Effector memory CD4-positive, alpha-beta T cell (primary cell): ENCODE measurements at regions not wholly inside any gene's neighbourhood (a gene's known extent, or its start where the extent isn't known, plus 50 kb on each side); places are given as distances from the start of the nearest gene placed in this dataset.

Experiments used
- DNase-seq, 3 donors: peaks; one replicate each; pipeline ENCODE4 v3.0.0-alpha.2; 2020
- H3K27ac ChIP-seq: 2 replicates; pipeline ENCODE4 v1.7.0; 2013; ENCODE audit warnings: mild to moderate bottlenecking, low read length, moderate library complexity; ENCODE audit not compliant: insufficient read depth, poor library complexity, severe bottlenecking
- H3K27me3 ChIP-seq: replicated peaks from 2 replicates; pipeline ENCODE4 v1.7.0; 2013; ENCODE audit warnings: mild to moderate bottlenecking, low read length; ENCODE audit not compliant: insufficient read depth, control insufficient read depth, poor library complexity, severe bottlenecking
- H3K36me3 ChIP-seq: 2 replicates; pipeline ENCODE4 v1.7.0; 2013; ENCODE audit warnings: mild to moderate bottlenecking, low read length, moderate library complexity; ENCODE audit not compliant: control insufficient read depth, insufficient read depth
- H3K4me1 ChIP-seq: 2 replicates; pipeline ENCODE4 v1.7.0; 2013; ENCODE audit warnings: low read length, mild to moderate bottlenecking; ENCODE audit not compliant: control insufficient read depth, insufficient read depth, poor library complexity, severe bottlenecking
- H3K4me3 ChIP-seq: 2 replicates; pipeline ENCODE4 v1.7.0; 2013; ENCODE audit warnings: low read length, low read depth, mild to moderate bottlenecking; ENCODE audit not compliant: insufficient read depth, poor library complexity, severe bottlenecking
- H3K9me3 ChIP-seq: 2 replicates; pipeline ENCODE4 v1.7.0; 2013; ENCODE audit warnings: mild to moderate bottlenecking, low read length, moderate library complexity; ENCODE audit not compliant: control insufficient read depth

DNA sequence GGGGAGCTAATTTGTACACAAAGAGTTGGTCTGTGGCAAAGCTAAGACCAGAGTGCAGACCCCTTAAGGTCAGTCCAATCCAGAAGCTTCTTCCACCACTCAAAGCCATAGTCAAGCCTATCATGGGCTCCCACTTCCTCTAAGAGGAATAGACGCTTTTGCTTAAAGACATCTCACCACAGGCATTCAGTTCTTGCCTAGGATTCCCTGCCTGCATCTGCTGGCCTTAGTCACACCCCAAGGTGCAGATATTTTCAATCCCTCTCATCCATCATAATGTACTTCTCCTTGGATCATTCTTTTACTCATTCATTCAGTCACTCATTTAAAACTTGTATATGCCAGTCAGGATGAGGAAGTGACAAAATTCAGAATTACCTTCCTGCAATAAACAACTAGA lies 179.6 kb upstream of the STT3B start:
- H3K9me3 ChIP-seq = no peaks in the 10 kb centered on the region
- H3K36me3 ChIP-seq = no peaks in the 10 kb centered on the region
- H3K27ac ChIP-seq = no peak overlapping the region
- no peak overlapping the region for H3K4me3 ChIP-seq
- H3K27me3 ChIP-seq = no peaks in the 10 kb centered on the region
- no peak for DNase-seq
- H3K4me1 ChIP-seq = no peaks in the 10 kb centered on the region

DNA sequence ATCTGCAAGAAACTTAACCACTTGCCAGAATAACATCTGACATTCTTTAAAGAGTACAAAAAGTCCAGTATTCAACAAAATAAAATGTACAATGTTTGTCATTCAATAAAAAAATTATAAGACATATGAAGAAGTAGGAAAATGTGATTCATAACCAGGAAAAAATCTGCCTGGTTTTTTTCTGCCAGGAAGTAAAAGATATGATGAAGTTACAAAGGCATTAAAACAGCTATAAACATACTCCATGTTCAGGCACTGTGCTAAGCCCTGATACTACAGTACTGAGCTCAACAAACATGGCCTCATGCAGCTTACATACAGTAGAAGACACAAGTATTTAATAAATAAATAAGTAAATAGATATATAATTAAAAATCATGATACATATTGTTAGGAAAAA lies 178.4 kb upstream of the STT3B start:
- Histone ChIP-seq H3K4me3 (no peak overlapping the region), H3K27me3 (no peaks in the 10 kb centered on the region), H3K9me3 (no peaks in the 10 kb centered on the region), H3K4me1 (no peaks in the 10 kb centered on the region), H3K27ac (no peak overlapping the region), H3K36me3 (no peaks in the 10 kb centered on the region)
- DNase-seq = no peak

DNA sequence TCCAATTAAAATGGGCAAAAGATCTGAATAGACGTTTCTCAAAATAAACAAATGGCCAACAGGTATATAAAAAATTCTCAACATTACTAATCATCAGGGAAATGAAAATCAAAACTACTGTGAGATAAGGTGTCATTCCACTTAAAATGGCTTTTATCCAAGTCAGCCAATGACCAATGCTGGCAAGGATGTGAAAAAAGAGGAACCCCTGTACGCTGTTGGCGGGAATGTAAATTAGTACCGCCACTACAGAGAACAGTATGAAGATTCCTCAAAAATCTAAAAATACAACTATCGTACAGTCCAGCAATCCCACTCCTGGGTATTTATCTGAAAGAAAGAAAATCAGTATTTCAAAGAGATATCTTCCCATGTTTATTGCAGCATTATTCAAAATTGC lies 176.9 kb upstream of the STT3B start:
- Histone ChIP-seq H3K4me3 (no peak overlapping the region), H3K36me3 (no peaks in the 10 kb centered on the region), H3K27ac (no peak overlapping the region), H3K27me3 (no peaks in the 10 kb centered on the region), H3K9me3 (no peaks in the 10 kb centered on the region), H3K4me1 (no peaks in the 10 kb centered on the region)
- DNase-seq = no peak

GRCh38 chr3:31356941-31357340 lies 175.8 kb upstream of the STT3B start:
- no peak for DNase-seq

DNA sequence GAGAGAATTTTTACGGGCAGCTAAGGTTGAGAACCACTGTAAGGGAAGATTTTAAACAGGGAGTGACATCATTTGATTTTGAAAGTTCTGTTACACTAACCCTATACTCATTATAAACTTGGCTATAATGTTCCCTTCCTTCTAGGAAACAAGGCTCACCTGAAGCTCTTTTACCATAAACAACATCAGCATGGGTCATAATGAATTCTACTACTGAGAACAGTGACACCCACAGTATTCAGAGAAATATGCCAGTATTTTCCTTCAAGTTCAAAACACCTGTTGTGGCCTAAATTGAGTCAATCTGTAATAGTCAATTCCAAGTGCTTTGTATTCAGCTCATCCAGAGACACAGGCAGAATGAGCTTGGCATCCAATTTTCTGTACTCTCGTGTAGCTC lies 175.3 kb upstream of the STT3B start:
- Histone ChIP-seq H3K27me3 (no peaks in the 10 kb centered on the region), H3K4me1 (no peaks in the 10 kb centered on the region), H3K4me3 (no peak overlapping the region), H3K9me3 (no peaks in the 10 kb centered on the region), H3K27ac (no peak overlapping the region), H3K36me3 (no peaks in the 10 kb centered on the region)
- no peak for DNase-seq

More at GRCh38 chr3:31356941-31357340, 175.8 kb upstream of the STT3B start:
- Histone ChIP-seq H3K4me1 (no peaks in the 10 kb centered on the region), H3K4me3 (no peak overlapping the region), H3K27me3 (no peaks in the 10 kb centered on the region), H3K9me3 (no peaks in the 10 kb centered on the region), H3K36me3 (no peaks in the 10 kb centered on the region), H3K27ac (no peak overlapping the region)

DNA sequence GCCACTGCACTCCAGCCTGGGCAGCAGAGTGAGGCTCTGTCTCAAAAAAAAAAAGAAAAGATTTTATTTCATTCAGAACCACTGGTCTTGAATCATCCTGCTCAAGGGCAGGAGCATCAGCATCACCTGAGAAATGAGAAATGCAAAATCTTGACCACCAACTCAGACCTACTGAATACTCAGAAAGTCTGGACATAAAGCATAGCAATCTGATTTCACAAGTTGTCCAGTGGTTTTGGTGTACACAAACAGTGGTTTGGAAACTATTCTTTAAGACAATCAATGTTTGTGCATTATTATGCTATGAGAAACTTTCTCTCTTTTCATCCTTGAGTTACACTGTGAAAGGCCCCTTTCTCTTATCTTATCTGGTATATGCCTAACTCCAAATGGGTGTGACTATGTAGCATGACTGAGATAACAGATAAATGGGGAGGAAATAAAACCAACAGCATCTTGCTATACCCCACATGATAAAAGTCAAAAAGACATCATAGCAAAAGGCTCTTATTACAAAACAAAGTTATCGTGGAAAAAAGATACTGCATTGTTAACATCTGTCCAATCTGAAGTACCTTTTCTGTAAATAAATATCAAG lies 174.2 kb upstream of the STT3B start:
- no peaks in the 10 kb centered on the region for H3K9me3 ChIP-seq
- H3K27me3 ChIP-seq = no peaks in the 10 kb centered on the region
- DNase-seq = no peak
- H3K4me3 ChIP-seq = no peak overlapping the region
- H3K27ac ChIP-seq = no peak overlapping the region
- no peaks in the 10 kb centered on the region for H3K4me1 ChIP-seq
- no peaks in the 10 kb centered on the region for H3K36me3 ChIP-seq

DNA sequence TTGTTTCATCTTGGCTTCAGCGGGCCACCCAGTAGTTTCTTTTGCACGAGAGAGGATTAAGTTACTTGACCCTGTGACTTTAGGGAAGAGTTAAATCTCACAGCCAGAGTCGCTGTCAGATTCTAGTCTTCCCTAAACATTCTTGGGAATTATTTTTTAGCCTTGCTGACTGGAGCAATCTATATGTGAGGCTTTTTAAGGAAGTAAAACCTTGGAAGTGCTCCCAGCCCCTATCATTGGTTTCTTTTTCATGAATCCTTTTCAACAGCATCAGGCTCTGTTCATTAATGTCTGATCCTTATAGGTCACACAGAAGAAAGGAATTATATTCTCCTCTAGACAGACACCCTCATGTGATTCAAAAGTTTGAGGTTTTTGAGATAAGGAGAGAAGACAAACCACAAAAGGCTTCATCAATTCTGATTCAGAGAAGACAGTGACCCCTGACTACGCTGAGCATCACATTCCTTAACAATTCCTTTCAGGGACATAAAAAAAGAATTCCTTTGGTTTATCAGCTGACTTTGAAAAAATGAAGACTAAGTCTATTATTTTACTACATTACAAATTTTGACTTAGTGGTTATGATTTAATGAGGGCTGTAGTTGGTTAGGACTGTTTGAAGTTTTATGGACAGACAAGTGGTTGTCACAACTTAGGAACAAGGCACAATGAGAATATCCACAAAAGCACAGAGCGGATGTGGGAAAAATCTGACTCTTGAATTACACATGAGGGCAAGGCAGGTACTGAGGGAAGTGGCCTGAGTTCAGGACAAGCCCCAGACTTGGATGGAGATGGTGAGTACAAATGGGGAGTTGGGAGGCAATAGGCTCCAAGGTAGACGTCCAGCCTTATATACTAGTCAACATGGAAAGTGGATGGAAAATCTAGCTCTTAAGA lies 171.1 kb upstream of the STT3B start:
- Histone ChIP-seq H3K27ac (no peak overlapping the region), H3K36me3 (no peaks in the 10 kb centered on the region), H3K9me3 (no peaks in the 10 kb centered on the region), H3K4me3 (no peak overlapping the region), H3K27me3 (no peaks in the 10 kb centered on the region), H3K4me1 (no peaks in the 10 kb centered on the region)
- DNase-seq = no peak

DNA sequence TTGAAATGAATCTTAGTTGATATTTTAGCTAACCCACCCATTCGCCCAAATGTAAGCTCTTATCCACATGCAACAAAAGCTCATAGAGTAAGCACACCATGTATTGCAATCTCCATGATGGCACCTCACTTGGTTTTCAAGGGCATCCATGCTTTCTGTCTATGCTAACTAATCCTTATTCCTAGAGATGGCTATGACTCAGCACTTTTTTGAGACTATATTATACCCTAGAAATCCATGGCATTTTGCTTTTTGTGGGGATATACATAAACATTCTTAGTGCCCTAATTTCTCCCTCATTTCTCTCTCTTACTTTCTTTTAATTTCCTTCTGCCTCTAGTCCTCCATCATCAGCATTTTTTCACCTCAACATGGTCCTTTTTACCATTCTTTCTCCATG lies 168.5 kb upstream of the STT3B start:
- no peaks in the 10 kb centered on the region for H3K9me3 ChIP-seq
- no peaks in the 10 kb centered on the region for H3K36me3 ChIP-seq
- H3K27ac ChIP-seq = no peak overlapping the region
- no peaks in the 10 kb centered on the region for H3K4me1 ChIP-seq
- H3K27me3 ChIP-seq = no peaks in the 10 kb centered on the region
- no peak for DNase-seq
- H3K4me3 ChIP-seq = no peak overlapping the region

DNA sequence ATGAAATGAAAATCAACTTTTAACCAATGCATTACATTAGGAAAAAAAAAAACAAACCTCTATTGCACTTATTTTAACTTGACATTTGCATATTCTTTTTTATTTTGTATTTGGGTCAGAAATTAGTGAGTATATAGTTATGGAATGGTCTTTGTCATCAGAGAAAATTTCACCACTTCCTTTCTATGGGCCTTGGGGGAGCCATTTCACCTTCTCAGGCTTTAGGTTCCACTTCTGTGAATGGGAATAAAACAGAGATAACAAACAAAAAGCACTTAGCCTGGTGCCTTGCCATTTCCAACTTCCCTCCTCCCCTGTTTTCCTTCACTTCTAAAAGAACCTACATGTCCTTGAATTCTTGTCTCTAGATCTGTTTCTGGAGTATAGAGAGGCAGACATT lies 168.0 kb upstream of the STT3B start:
- H3K4me1 ChIP-seq = no peaks in the 10 kb centered on the region
- H3K36me3 ChIP-seq = no peaks in the 10 kb centered on the region
- no peak overlapping the region for H3K27ac ChIP-seq
- no peaks in the 10 kb centered on the region for H3K9me3 ChIP-seq
- H3K4me3 ChIP-seq = no peak overlapping the region
- no peak for DNase-seq
- no peaks in the 10 kb centered on the region for H3K27me3 ChIP-seq

DNA sequence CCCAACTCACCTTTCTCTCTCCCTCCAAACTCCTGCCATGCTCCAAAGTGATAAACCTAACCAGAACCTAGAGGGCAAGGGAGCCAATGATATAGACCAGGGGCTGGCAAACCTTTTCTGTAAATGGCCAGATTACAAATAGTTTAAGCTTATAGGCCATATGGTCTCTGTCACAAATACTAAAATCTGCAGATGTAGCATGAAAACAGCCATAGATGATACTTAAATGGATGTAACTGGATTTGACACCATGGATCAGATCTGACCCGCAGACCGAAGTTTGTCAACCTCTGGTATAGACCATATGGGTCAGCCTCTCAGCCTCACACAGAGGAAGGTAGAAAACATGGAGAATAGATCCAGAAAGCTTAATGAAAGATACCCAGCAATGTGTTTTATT lies 165.2 kb upstream of the STT3B start:
- no peak overlapping the region for H3K27ac ChIP-seq
- no peak overlapping the region for H3K4me3 ChIP-seq
- no peak for DNase-seq
- H3K4me1 ChIP-seq = no peaks in the 10 kb centered on the region
- no peaks in the 10 kb centered on the region for H3K9me3 ChIP-seq
- no peaks in the 10 kb centered on the region for H3K36me3 ChIP-seq
- no peaks in the 10 kb centered on the region for H3K27me3 ChIP-seq
